ENCODE measurements at regions not wholly inside any gene's neighbourhood (a gene's known extent, or its start where the extent isn't known, plus 50 kb on each side); places are given as distances from the start of the nearest gene placed in this dataset.

- DNase-seq (ENCODE audit: low read depth, low spot score): no peak
These were observed 254.3 kb downstream of the PDHA2 start for GRCh38 chr4:96094183-96094582.

GRCh38 chr4:96097040-96097607 lies 257.2 kb downstream of the PDHA2 start:
- DNase-seq (ENCODE audit: low read depth, low spot score): no peak

GRCh38 chr4:96097693-96098092 lies 257.8 kb downstream of the PDHA2 start:
- no peak for DNase-seq (ENCODE audit: low read depth, low spot score)

- no peak for DNase-seq (ENCODE audit: low read depth, low spot score)
These were observed 259.1 kb downstream of the PDHA2 start for GRCh38 chr4:96099031-96099430.

GRCh38 chr4:96102541-96103026 lies 262.7 kb downstream of the PDHA2 start:
- no peak for DNase-seq (ENCODE audit: low read depth, low spot score)

GRCh38 chr4:96103086-96103485 lies 263.2 kb downstream of the PDHA2 start:
- DNase-seq (ENCODE audit: low read depth, low spot score): no peak

GRCh38 chr4:96108146-96108545 lies 268.3 kb downstream of the PDHA2 start:
- no peak for DNase-seq (ENCODE audit: low read depth, low spot score)

- DNase-seq (ENCODE audit: low read depth, low spot score): no peak
These were observed 272.7 kb downstream of the PDHA2 start for GRCh38 chr4:96112631-96113030.

- no peak for DNase-seq (ENCODE audit: low read depth, low spot score)
These were observed 280.3 kb downstream of the PDHA2 start for GRCh38 chr4:96120206-96120605.

- no peak for DNase-seq (ENCODE audit: low read depth, low spot score)
These were observed 286.3 kb downstream of the PDHA2 start for GRCh38 chr4:96126227-96126626.

GRCh38 chr4:96131186-96131585 lies 291.3 kb downstream of the PDHA2 start:
- DNase-seq (ENCODE audit: low read depth, low spot score): no peak

- no peak for DNase-seq (ENCODE audit: low read depth, low spot score)
These were observed 294.9 kb downstream of the PDHA2 start for GRCh38 chr4:96134806-96135205.

GRCh38 chr4:96136056-96136455 lies 296.2 kb downstream of the PDHA2 start:
- no peak for DNase-seq (ENCODE audit: low read depth, low spot score)

GRCh38 chr4:96139251-96139929 lies 299.5 kb downstream of the PDHA2 start:
- no peak for DNase-seq (ENCODE audit: low read depth, low spot score)

GRCh38 chr4:96145601-96146000 lies 305.7 kb downstream of the PDHA2 start:
- DNase-seq (ENCODE audit: low read depth, low spot score): no peak

- no peak for DNase-seq (ENCODE audit: low read depth, low spot score)
These were observed 306.8 kb downstream of the PDHA2 start for GRCh38 chr4:96146686-96147085.

GRCh38 chr4:96149894-96150293 lies 310.0 kb downstream of the PDHA2 start:
- DNase-seq (ENCODE audit: low read depth, low spot score): no peak

- DNase-seq (ENCODE audit: low read depth, low spot score): no peak
These were observed 310.6 kb downstream of the PDHA2 start for GRCh38 chr4:96150466-96150865.

GRCh38 chr4:96152824-96153223 lies 312.9 kb downstream of the PDHA2 start:
- no peak for DNase-seq (ENCODE audit: low read depth, low spot score)

- DNase-seq (ENCODE audit: low read depth, low spot score): no peak
These were observed 314.8 kb downstream of the PDHA2 start for GRCh38 chr4:96154676-96155075.

- DNase-seq (ENCODE audit: low read depth, low spot score): no peak
These were observed 322.7 kb downstream of the PDHA2 start for GRCh38 chr4:96162636-96163035.

- no peak for DNase-seq (ENCODE audit: low read depth, low spot score)
These were observed 325.0 kb downstream of the PDHA2 start for GRCh38 chr4:96164814-96165351.

GRCh38 chr4:96166806-96167205 lies 326.9 kb downstream of the PDHA2 start:
- DNase-seq (ENCODE audit: low read depth, low spot score): no peak
